WTC11 (cell line): ENCODE measurements at regions not wholly inside any gene's neighbourhood (a gene's known extent, or its start where the extent isn't known, plus 50 kb on each side); places are given as distances from the start of the nearest gene placed in this dataset.

Source experiments
- ATAC-seq: fragments of 200-7000 bp; cut with Tn5 transposase; 2 replicates; pipeline ENCODE4 v1.10.0; 2021; ENCODE audit warnings: mild to moderate bottlenecking, moderate library complexity
- CTCF ChIA-PET: fragments of 300-600 bp; sonication (Branson Sonifier 250); formaldehyde crosslinking; loops from one replicate; lab custom pipeline; 2021; ENCODE audit warnings: antibody characterized with exemption; lab: Charles Lee
- POLR2A ChIA-PET: fragments of 350-600 bp; sonication (Branson Sonifier 250); formaldehyde crosslinking; loops from one replicate; lab custom pipeline; 2021; ENCODE audit warnings: antibody characterized with exemption; lab: Charles Lee
- DNase-seq: peaks from one replicate; pipeline ENCODE4 v3.0.0; 2021; ENCODE audit warnings: low spot score
- H3K27ac Mint-ChIP-seq: 2 replicates; pipeline ENCODE4 v1.8.0; 2021; ENCODE audit warnings: mixed read lengths
- H3K27me3 Mint-ChIP-seq: 2 replicates; pipeline ENCODE4 v1.8.0; 2021; ENCODE audit warnings: low read depth, mild to moderate bottlenecking, moderate library complexity, mixed read lengths
- H3K36me3 Mint-ChIP-seq: 2 replicates; pipeline ENCODE4 v1.8.0; 2021; ENCODE audit warnings: mixed read lengths
- H3K4me1 Mint-ChIP-seq: 2 replicates; pipeline ENCODE4 v1.8.0; 2022; ENCODE audit warnings: mixed read lengths
- H3K4me3 Mint-ChIP-seq: 2 replicates; pipeline ENCODE4 v1.8.0; 2021; ENCODE audit warnings: mild to moderate bottlenecking, moderate library complexity, mixed read lengths
- H3K9me3 Mint-ChIP-seq: 2 replicates; pipeline ENCODE4 v1.8.0; 2021; ENCODE audit warnings: mixed read lengths
- ATF1 ChIP-seq: sonication (generic); formaldehyde crosslinking; IDR thresholded peaks from 2 replicates; pipeline ENCODE4 v1.8.1; 2023; ENCODE audit warnings: mild to moderate bottlenecking, moderate library complexity, missing genetic modification reagents
- ATF2 ChIP-seq: sonication (generic); formaldehyde crosslinking; IDR thresholded peaks from 2 replicates; pipeline ENCODE4 v1.8.1; 2022; ENCODE audit warnings: low read depth, missing genetic modification reagents, borderline replicate concordance
- E2F1 ChIP-seq: sonication (generic); formaldehyde crosslinking; IDR thresholded peaks from 2 replicates; pipeline ENCODE4 v1.8.0; 2022; ENCODE audit warnings: mild to moderate bottlenecking, missing genetic modification reagents
- FOXP1 ChIP-seq: sonication (generic); formaldehyde crosslinking; IDR thresholded peaks from 2 replicates; pipeline ENCODE4 v1.8.0; 2022; ENCODE audit warnings: missing genetic modification reagents, mild to moderate bottlenecking, moderate library complexity, borderline replicate concordance
- GRHL2 ChIP-seq: fragments of 250-450 bp; sonication (Bioruptor Pico); IDR thresholded peaks from 2 replicates; pipeline ENCODE4 v1.8.0; 2022; ENCODE audit warnings: mild to moderate bottlenecking, moderate library complexity; ENCODE audit not compliant: insufficient replicate concordance, severe bottlenecking
- IRF1 ChIP-seq: sonication (generic); formaldehyde crosslinking; IDR thresholded peaks from 2 replicates; pipeline ENCODE4 v1.8.0; 2023; ENCODE audit warnings: missing genetic modification reagents
- KAT7 ChIP-seq: sonication (generic); formaldehyde crosslinking; IDR thresholded peaks from 2 replicates; pipeline ENCODE4 v1.8.1; 2023; ENCODE audit warnings: missing genetic modification reagents, mild to moderate bottlenecking, borderline replicate concordance
- OVOL2 ChIP-seq: fragments of 250-450 bp; sonication (Bioruptor Pico); IDR thresholded peaks from 2 replicates; pipeline ENCODE4 v1.9.0; 2021; ENCODE audit warnings: mild to moderate bottlenecking, borderline replicate concordance
- PRDM15 ChIP-seq: sonication (generic); formaldehyde crosslinking; IDR thresholded peaks from 2 replicates; pipeline ENCODE4 v1.8.0; 2022; ENCODE audit warnings: missing genetic modification reagents
- PREB ChIP-seq: sonication (generic); formaldehyde crosslinking; IDR thresholded peaks from 2 replicates; pipeline ENCODE4 v1.8.1; 2022; ENCODE audit warnings: mild to moderate bottlenecking, missing genetic modification reagents, moderate library complexity, borderline replicate concordance
- TCF7 ChIP-seq: sonication (generic); formaldehyde crosslinking; IDR thresholded peaks from 2 replicates; pipeline ENCODE4 v1.8.0; 2022; ENCODE audit warnings: mild to moderate bottlenecking, low read depth, missing genetic modification reagents, moderate library complexity
- USF2 ChIP-seq: sonication (generic); formaldehyde crosslinking; IDR thresholded peaks from 2 replicates; pipeline ENCODE4 v1.8.1; 2023; ENCODE audit warnings: mild to moderate bottlenecking, missing genetic modification reagents, moderate library complexity
- ZBTB43 ChIP-seq: sonication (generic); formaldehyde crosslinking; IDR thresholded peaks from 2 replicates; pipeline ENCODE4 v1.8.1; 2023; ENCODE audit warnings: mild to moderate bottlenecking, missing genetic modification reagents
- ZNF121 ChIP-seq: sonication (generic); formaldehyde crosslinking; IDR thresholded peaks from 2 replicates; pipeline ENCODE4 v1.8.0; 2023; ENCODE audit warnings: missing genetic modification reagents
- ZNF138 ChIP-seq: sonication (generic); formaldehyde crosslinking; conservative IDR thresholded peaks from 2 replicates; pipeline ENCODE4 v1.8.1; 2022; ENCODE audit warnings: mild to moderate bottlenecking, moderate library complexity, missing genetic modification reagents
- ZNF232 ChIP-seq: sonication (generic); formaldehyde crosslinking; IDR thresholded peaks from 2 replicates; pipeline ENCODE4 v1.8.0; 2022; ENCODE audit warnings: mild to moderate bottlenecking, missing genetic modification reagents
- ZNF532 ChIP-seq: fragments of 250-450 bp; sonication (Bioruptor Pico); IDR thresholded peaks from 2 replicates; pipeline ENCODE4 v1.9.0; 2021; ENCODE audit warnings: mild to moderate bottlenecking, borderline replicate concordance
- ZNF671 ChIP-seq: fragments of 250-450 bp; sonication (Bioruptor Pico); IDR thresholded peaks from 2 replicates; pipeline ENCODE4 v1.8.0; 2021; ENCODE audit warnings: mild to moderate bottlenecking
- TF ChIP-seq, protein P1 (sequence below): fragments of 250-450 bp; sonication (Bioruptor Pico); IDR thresholded peaks from 2 replicates; pipeline ENCODE4 v1.8.0; 2021; ENCODE audit warnings: mild to moderate bottlenecking

DNA sequence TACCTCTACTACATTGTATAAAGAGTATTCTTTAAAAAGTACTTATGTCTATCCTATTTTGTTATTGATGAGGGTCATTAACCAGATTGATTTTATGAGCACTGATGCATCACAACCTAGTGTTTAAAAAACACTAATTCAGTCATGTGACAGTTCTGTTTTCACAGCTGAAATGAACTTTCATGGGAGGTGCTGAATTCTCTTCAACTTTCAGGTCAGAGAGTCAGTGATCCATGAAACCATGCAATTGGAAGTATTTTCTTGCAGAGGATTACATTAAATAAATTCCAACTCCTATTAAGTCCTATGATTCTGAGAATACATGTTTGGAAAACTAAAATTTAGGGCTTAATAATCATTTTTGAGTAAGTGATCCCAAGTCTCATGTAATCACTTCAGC, 889.4 kb downstream of the KCNA4 start (continued):
- no peak for TF ChIP-seq ZNF138
- TF ChIP-seq ATF2 = no peak
- no peak for TF ChIP-seq PREB
- no peak for TF ChIP-seq ZNF671 (CRISPR knock-in tag)
- TF ChIP-seq ZBTB43 (CRISPR knock-in tag) = no peak
- TF ChIP-seq FOXP1 (CRISPR knock-in tag) = no peak
- no peak for TF ChIP-seq OVOL2
- TF ChIP-seq, all 79 proteins: peak for 0

GRCh38 chr11:29125606-29126005, 891.2 kb downstream of the KCNA4 start:
- DNase-seq (no peak), ATAC-seq (no peak)
- no peaks in the 10 kb centered on the region for H3K36me3 Mint-ChIP-seq
- 0 out of 2 replicates have a peak, but pooled peaks cover 3% of the 10 kb centered on the region for H3K4me1 Mint-ChIP-seq
- H3K27me3 Mint-ChIP-seq = no peaks in the 10 kb centered on the region
- CTCF ChIA-PET = interaction anchor here (1.0 kb wide), 1 partner anchor 34 kb away, joined by 3 read pairs; no protein-coding TSS in a partner anchor
- H3K27ac Mint-ChIP-seq = no peak overlapping the region
- no peaks in the 10 kb centered on the region for H3K9me3 Mint-ChIP-seq
- H3K4me3 Mint-ChIP-seq = no peak overlapping the region
- POLR2A ChIA-PET = interaction anchor here (0.6 to 0.7 kb wide), 2 partner anchors 10 to 98 kb away, joined by 3 to 4 read pairs; no protein-coding TSS in a partner anchor
- no peak for TF ChIP-seq KAT7
- TF ChIP-seq IRF1 (CRISPR knock-in tag) = no peak
- no peak for TF ChIP-seq USF2
- no peak for TF ChIP-seq ZNF532 (CRISPR knock-in tag)
- no peak for TF ChIP-seq GRHL2 (CRISPR knock-in tag)
- TF ChIP-seq, protein P1, sequence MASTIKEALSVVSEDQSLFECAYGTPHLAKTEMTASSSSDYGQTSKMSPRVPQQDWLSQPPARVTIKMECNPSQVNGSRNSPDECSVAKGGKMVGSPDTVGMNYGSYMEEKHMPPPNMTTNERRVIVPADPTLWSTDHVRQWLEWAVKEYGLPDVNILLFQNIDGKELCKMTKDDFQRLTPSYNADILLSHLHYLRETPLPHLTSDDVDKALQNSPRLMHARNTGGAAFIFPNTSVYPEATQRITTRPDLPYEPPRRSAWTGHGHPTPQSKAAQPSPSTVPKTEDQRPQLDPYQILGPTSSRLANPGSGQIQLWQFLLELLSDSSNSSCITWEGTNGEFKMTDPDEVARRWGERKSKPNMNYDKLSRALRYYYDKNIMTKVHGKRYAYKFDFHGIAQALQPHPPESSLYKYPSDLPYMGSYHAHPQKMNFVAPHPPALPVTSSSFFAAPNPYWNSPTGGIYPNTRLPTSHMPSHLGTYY (CRISPR knock-in tag) = no peak
- no peak for TF ChIP-seq OVOL2
- no peak for TF ChIP-seq PRDM15
- no peak for TF ChIP-seq ZNF232 (CRISPR knock-in tag)
- no peak for TF ChIP-seq ZNF121 (CRISPR knock-in tag)
- TF ChIP-seq ATF1 (CRISPR knock-in tag) = no peak
- TF ChIP-seq TCF7 (CRISPR knock-in tag) = no peak
- no peak for TF ChIP-seq E2F1
